Activated naive CD8-positive, alpha-beta T cell treated with anti-CD3 and anti-CD28 coated beads, Interleukin-2, amount 10 ng/mL, durations not matched to agents 7 days and 5 days (primary cell): ENCODE measurements at regions not wholly inside any gene's neighbourhood (a gene's known extent, or its start where the extent isn't known, plus 50 kb on each side); places are given as distances from the start of the nearest gene placed in this dataset.

Source experiments
- ATAC-seq: fragments of 150-1000 bp; cut with Tn5 transposase; one replicate; pipeline ENCODE4 v1.10.0; 2021; ENCODE audit warnings: low read depth, moderate library complexity
- POLR2A ChIA-PET: fragments of 350-600 bp; sonication (Branson Sonifier 250); formaldehyde crosslinking; loops from one replicate; lab custom pipeline; 2021; ENCODE audit warnings: antibody characterized with exemption; lab: Charles Lee
- DNase-seq: peaks from one replicate; pipeline ENCODE4 v3.0.0; 2021
- H3K27ac Mint-ChIP-seq: one replicate; pipeline ENCODE4 v1.8.0; 2022; ENCODE audit warnings: mild to moderate bottlenecking, mixed read lengths
- H3K27me3 Mint-ChIP-seq: one replicate; pipeline ENCODE4 v1.8.0; 2022; ENCODE audit warnings: mild to moderate bottlenecking, moderate library complexity, mixed read lengths
- H3K36me3 Mint-ChIP-seq: one replicate; pipeline ENCODE4 v1.8.0; 2021; ENCODE audit warnings: mild to moderate bottlenecking, mixed read lengths
- H3K4me1 Mint-ChIP-seq: one replicate; pipeline ENCODE4 v1.8.0; 2021; ENCODE audit warnings: mixed read lengths
- H3K4me3 Mint-ChIP-seq: one replicate; pipeline ENCODE4 v1.8.0; 2022; ENCODE audit warnings: mild to moderate bottlenecking, moderate library complexity, mixed read lengths
- H3K9me3 Mint-ChIP-seq: one replicate; pipeline ENCODE4 v1.8.0; 2021; ENCODE audit warnings: mixed read lengths

DNA sequence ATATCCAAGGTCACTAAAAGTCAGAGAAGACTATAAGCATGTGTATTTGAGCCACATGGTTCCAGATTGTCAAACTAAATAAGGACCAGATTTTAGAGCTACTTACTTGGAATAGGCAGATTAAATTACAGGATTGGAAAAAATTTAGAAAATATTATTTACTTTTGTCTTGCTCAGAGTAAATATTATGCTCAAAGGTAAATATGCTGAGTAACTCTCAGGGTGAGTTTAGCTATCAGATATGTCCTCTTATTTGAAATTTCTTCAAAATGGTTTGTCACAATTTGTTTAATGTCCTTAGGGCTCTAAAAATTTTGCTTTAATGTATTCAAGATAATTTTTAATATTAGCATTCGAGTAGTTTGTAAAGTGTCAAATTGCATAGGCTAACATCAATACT is 2455.2 kb downstream of the PCDH9 start:
- no peak overlapping the region for H3K4me3 Mint-ChIP-seq
- ATAC-seq, result no peak
- no peak overlapping the region for H3K27ac Mint-ChIP-seq
- no peaks in the 10 kb centered on the region for H3K9me3 Mint-ChIP-seq
- H3K4me1 Mint-ChIP-seq, result no peaks in the 10 kb centered on the region
- DNase-seq, result no peak
- H3K27me3 Mint-ChIP-seq, result no peaks in the 10 kb centered on the region
- H3K36me3 Mint-ChIP-seq, result no peaks in the 10 kb centered on the region
- POLR2A ChIA-PET, result no interaction called here

DNA sequence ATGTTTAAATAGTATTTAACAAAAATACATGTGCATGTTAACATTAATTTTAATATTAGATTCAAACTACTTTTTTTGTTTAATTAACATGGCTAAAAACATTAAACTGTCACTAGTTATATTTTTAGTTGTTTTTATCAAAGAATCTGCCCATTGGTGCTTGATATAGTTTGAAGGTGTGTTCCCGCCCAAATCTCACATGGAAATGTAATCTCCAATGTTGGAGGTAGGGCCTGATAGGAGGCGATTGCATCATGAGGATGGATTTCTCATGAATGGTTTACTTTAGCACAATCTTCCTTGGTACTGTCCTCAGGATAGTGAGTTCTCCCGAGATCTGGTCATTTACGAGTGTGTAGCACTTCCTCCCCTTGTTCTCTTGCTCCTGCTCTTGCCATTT is 2459.4 kb downstream of the PCDH9 start:
- H3K36me3 Mint-ChIP-seq, result no peaks in the 10 kb centered on the region

DNA sequence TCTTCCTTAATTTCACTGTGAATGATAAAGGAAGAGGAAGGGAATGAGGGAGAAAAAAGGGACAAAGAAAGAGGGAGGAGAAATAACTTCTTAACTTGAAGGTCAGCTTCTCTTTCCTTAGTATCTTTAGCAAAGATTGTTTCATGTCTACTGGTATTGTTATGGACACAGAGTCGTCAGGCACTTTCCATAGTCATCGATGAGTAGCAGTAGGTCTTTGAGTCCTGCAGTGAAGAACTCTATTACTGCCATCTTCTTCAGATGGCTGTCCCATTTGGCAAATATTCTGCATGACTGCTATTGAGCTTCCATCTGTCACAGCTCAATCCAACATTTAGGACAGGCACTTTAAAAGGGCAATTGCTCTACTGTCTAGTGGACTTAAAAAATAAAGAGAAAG is 2463.1 kb downstream of the PCDH9 start:
- H3K27ac Mint-ChIP-seq, result no peak overlapping the region
- H3K36me3 Mint-ChIP-seq, result no peaks in the 10 kb centered on the region
- peaks cover 3% of the 10 kb centered on the region for H3K9me3 Mint-ChIP-seq
- POLR2A ChIA-PET, result no interaction called here
- H3K4me3 Mint-ChIP-seq, result no peak overlapping the region
- no peaks in the 10 kb centered on the region for H3K4me1 Mint-ChIP-seq
- no peaks in the 10 kb centered on the region for H3K27me3 Mint-ChIP-seq
- DNase-seq (no peak), ATAC-seq (no peak)

More for the DNA sequence above, 2459.4 kb downstream of the PCDH9 start:
- Mint-ChIP-seq H3K4me1 (no peaks in the 10 kb centered on the region), H3K27me3 (no peaks in the 10 kb centered on the region), H3K4me3 (no peak overlapping the region), H3K9me3 (no peaks in the 10 kb centered on the region), H3K27ac (no peak overlapping the region)
- POLR2A ChIA-PET, result no interaction called here
- ATAC-seq (no peak), DNase-seq (no peak)

- Mint-ChIP-seq H3K4me1 (no peaks in the 10 kb centered on the region), H3K36me3 (no peaks in the 10 kb centered on the region), H3K27me3 (no peaks in the 10 kb centered on the region), H3K27ac (no peak overlapping the region), H3K9me3 (peaks cover 3% of the 10 kb centered on the region), H3K4me3 (no peak overlapping the region)
- POLR2A ChIA-PET, result no interaction called here
- DNase-seq (no peak), ATAC-seq (no peak)
Measured at GRCh38 chr13:64765636-64766035, 2464.5 kb downstream of the PCDH9 start.

- Mint-ChIP-seq H3K27me3 (no peaks in the 10 kb centered on the region), H3K4me1 (no peaks in the 10 kb centered on the region), H3K36me3 (no peaks in the 10 kb centered on the region), H3K27ac (no peak overlapping the region), H3K4me3 (no peak overlapping the region), H3K9me3 (peaks cover 3% of the 10 kb centered on the region)
- POLR2A ChIA-PET, result no interaction called here
- DNase-seq (no peak), ATAC-seq (no peak)
Measured at GRCh38 chr13:64758521-64759244, 2471.5 kb downstream of the PCDH9 start.

- Mint-ChIP-seq H3K27me3 (no peaks in the 10 kb centered on the region), H3K4me1 (no peaks in the 10 kb centered on the region), H3K4me3 (no peak overlapping the region), H3K36me3 (no peaks in the 10 kb centered on the region), H3K9me3 (peaks cover under 1% of the 10 kb centered on the region), H3K27ac (no peak overlapping the region)
- DNase-seq (no peak), ATAC-seq (no peak)
- POLR2A ChIA-PET, result no interaction called here
Measured at GRCh38 chr13:64756621-64757020, 2473.5 kb downstream of the PCDH9 start.

DNA sequence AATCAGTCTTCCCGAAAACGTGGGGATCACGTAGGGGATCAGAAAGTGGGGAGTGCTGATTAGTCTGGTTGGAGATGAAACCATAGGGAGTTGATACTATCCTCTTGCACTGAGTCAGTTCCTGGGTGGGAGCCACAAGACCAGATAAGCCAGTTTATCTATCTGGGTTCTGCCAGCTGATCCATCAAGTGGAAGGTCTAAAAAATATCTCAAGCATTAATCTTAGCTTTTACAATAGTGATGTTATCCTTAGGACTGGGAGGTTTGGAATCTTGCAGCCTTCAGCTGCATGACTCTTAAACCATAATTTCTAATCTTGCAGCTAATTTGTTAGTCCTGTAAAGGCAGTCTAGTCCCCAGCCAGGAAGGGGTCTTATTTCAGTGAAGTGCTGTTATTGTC is 2474.2 kb downstream of the PCDH9 start:
- H3K36me3 Mint-ChIP-seq, result no peaks in the 10 kb centered on the region
- no peak overlapping the region for H3K4me3 Mint-ChIP-seq

GRCh38 chr13:64753233-64754000 is 2476.7 kb downstream of the PCDH9 start:
- H3K9me3 Mint-ChIP-seq, result peaks cover 1% of the 10 kb centered on the region
- no peak overlapping the region for H3K27ac Mint-ChIP-seq
- no peaks in the 10 kb centered on the region for H3K27me3 Mint-ChIP-seq
- POLR2A ChIA-PET, result no interaction called here
- H3K4me3 Mint-ChIP-seq, result no peak overlapping the region
- H3K36me3 Mint-ChIP-seq, result no peaks in the 10 kb centered on the region
- ATAC-seq, result no peak
- no peaks in the 10 kb centered on the region for H3K4me1 Mint-ChIP-seq
- DNase-seq, result no peak

More for the DNA sequence above, 2474.2 kb downstream of the PCDH9 start:
- Mint-ChIP-seq H3K27ac (no peak overlapping the region), H3K9me3 (peaks cover 1% of the 10 kb centered on the region), H3K4me1 (no peaks in the 10 kb centered on the region), H3K27me3 (no peaks in the 10 kb centered on the region)
- DNase-seq (no peak), ATAC-seq (no peak)
- POLR2A ChIA-PET, result no interaction called here

DNA sequence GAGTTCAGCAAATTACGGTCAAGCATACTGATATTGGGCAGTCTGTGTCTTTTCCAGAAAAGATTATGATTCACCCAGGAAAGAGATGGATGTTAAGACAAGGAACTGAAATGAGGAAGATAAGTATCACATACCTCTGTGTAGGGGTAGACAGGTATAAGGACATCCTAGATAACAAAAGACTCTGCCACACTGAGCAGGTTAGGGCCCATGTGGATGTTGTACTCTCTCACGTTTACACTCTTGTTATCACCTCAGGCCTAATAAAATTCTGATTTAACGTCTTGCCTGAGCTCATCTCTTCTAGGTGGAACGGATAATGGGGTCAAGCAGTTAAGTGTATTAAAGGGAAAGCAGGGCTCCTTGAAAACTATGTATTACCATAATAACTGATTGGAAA is 2480.8 kb downstream of the PCDH9 start:
- H3K9me3 Mint-ChIP-seq, result peaks cover 1% of the 10 kb centered on the region
- no peaks in the 10 kb centered on the region for H3K36me3 Mint-ChIP-seq
- ATAC-seq (no peak), DNase-seq (no peak)
- no peaks in the 10 kb centered on the region for H3K27me3 Mint-ChIP-seq
- POLR2A ChIA-PET, result no interaction called here
- no peak overlapping the region for H3K4me3 Mint-ChIP-seq
- no peaks in the 10 kb centered on the region for H3K4me1 Mint-ChIP-seq
- no peak overlapping the region for H3K27ac Mint-ChIP-seq

DNA sequence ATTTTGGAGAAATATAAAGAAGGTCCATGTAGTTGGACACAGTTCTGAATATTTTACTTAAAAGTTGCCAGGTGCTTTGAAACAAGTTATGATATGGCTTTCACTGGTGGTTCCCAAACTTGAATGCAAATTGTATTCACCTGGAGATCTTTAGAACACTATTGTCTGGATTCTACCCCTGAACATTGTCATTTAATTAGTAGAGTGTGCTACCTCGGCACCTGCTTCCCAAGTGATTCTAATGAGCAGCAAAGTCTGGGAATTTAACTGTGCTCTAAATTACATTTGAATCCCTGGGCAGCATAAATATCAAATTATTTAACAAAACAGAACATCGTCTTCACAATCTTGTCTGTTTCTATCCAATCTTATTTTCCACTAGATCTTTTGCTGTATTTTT is 2483.3 kb downstream of the PCDH9 start:
- POLR2A ChIA-PET, result no interaction called here
- no peak overlapping the region for H3K27ac Mint-ChIP-seq
- H3K36me3 Mint-ChIP-seq, result no peaks in the 10 kb centered on the region
- ATAC-seq (no peak), DNase-seq (no peak)
- H3K4me1 Mint-ChIP-seq, result no peaks in the 10 kb centered on the region
- H3K27me3 Mint-ChIP-seq, result no peaks in the 10 kb centered on the region
- peaks cover 3% of the 10 kb centered on the region for H3K9me3 Mint-ChIP-seq
- no peak overlapping the region for H3K4me3 Mint-ChIP-seq

GRCh38 chr13:64740493-64740892 is 2489.6 kb downstream of the PCDH9 start:
- DNase-seq (no peak), ATAC-seq (no peak)
- POLR2A ChIA-PET, result no interaction called here
- H3K4me1 Mint-ChIP-seq, result no peaks in the 10 kb centered on the region
- no peak overlapping the region for H3K4me3 Mint-ChIP-seq
- H3K27ac Mint-ChIP-seq, result no peak overlapping the region
- H3K9me3 Mint-ChIP-seq, result peaks cover 7% of the 10 kb centered on the region
- H3K27me3 Mint-ChIP-seq, result no peaks in the 10 kb centered on the region
- H3K36me3 Mint-ChIP-seq, result no peaks in the 10 kb centered on the region

GRCh38 chr13:64725492-64725891 is 2504.6 kb downstream of the PCDH9 start:
- no peak for ATAC-seq
- H3K9me3 Mint-ChIP-seq, result peaks cover 3% of the 10 kb centered on the region
- no peak for DNase-seq

DNA sequence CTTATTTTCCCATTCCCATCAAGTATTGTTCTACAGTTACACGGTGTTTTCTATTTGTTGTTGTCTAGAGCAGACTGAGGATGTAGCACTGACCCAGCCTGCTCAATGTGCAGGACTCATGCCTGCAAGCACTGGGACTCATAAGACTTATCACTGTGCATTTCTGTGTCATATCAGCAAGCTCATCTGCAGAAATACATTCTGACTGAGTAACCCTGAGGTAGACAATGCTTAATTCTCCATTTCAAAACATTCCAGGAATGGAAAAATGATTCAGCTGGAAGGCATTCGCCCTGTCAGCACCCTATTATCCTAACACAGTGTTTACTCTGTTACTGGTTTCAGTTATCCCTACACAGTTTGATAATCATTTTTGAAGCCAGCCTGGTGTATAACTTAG is 2506.4 kb downstream of the PCDH9 start:
- Mint-ChIP-seq H3K4me1 (no peaks in the 10 kb centered on the region), H3K27ac (no peak overlapping the region), H3K4me3 (no peak overlapping the region), H3K9me3 (peaks cover 2% of the 10 kb centered on the region), H3K36me3 (no peaks in the 10 kb centered on the region), H3K27me3 (no peaks in the 10 kb centered on the region)
- POLR2A ChIA-PET, result no interaction called here
- DNase-seq (no peak), ATAC-seq (no peak)

More at GRCh38 chr13:64725492-64725891, 2504.6 kb downstream of the PCDH9 start:
- POLR2A ChIA-PET, result no interaction called here
- H3K27me3 Mint-ChIP-seq, result no peaks in the 10 kb centered on the region
- H3K27ac Mint-ChIP-seq, result no peak overlapping the region
- no peak overlapping the region for H3K4me3 Mint-ChIP-seq
- no peaks in the 10 kb centered on the region for H3K4me1 Mint-ChIP-seq
- no peaks in the 10 kb centered on the region for H3K36me3 Mint-ChIP-seq

GRCh38 chr13:64718116-64718515 is 2512.0 kb downstream of the PCDH9 start:
- ATAC-seq (no peak), DNase-seq (no peak)
- POLR2A ChIA-PET, result no interaction called here
- H3K9me3 Mint-ChIP-seq, result no peaks in the 10 kb centered on the region
- H3K36me3 Mint-ChIP-seq, result no peaks in the 10 kb centered on the region
- no peaks in the 10 kb centered on the region for H3K4me1 Mint-ChIP-seq
- no peak overlapping the region for H3K27ac Mint-ChIP-seq
- no peak overlapping the region for H3K4me3 Mint-ChIP-seq
- no peaks in the 10 kb centered on the region for H3K27me3 Mint-ChIP-seq
